Neural progenitor cell (in vitro differentiated cells): ENCODE measurements at regions not wholly inside any gene's neighbourhood (a gene's known extent, or its start where the extent isn't known, plus 50 kb on each side); places are given as distances from the start of the nearest gene placed in this dataset.

Experiments used
- DNase-seq: peaks from one replicate; pipeline ENCODE4 v3.0.0-alpha.2; 2016; ENCODE audit warnings: low spot score
- H2AFZ ChIP-seq: fragments of 200-600 bp; sonication (generic); replicated peaks from 2 replicates; pipeline ENCODE4 v1.6.1; 2016; ENCODE audit warnings: antibody characterized with exemption
- H3F3A ChIP-seq: fragments of 200-600 bp; sonication (generic); 2 replicates; pipeline ENCODE4 v1.6.1; 2016; ENCODE audit warnings: antibody characterized with exemption, low read depth
- H3K27ac ChIP-seq: fragments of 200-600 bp; sonication (generic); 2 replicates; pipeline ENCODE4 v1.5.1; 2016; ENCODE audit warnings: mild to moderate bottlenecking
- H3K27me3 ChIP-seq: fragments of 200-600 bp; sonication (generic); 2 replicates; pipeline ENCODE4 v1.6.1; 2016; ENCODE audit warnings: mild to moderate bottlenecking, moderate library complexity
- H3K36me3 ChIP-seq: fragments of 200-600 bp; sonication (generic); 2 replicates; pipeline ENCODE4 v1.5.1; 2016
- H3K4me1 ChIP-seq: fragments of 200-600 bp; sonication (generic); 2 replicates; pipeline ENCODE4 v1.6.1; 2016; ENCODE audit warnings: mixed run types
- H3K4me2 ChIP-seq: fragments of 200-600 bp; sonication (generic); 2 replicates; pipeline ENCODE4 v1.6.1; 2016
- H3K4me3 ChIP-seq: fragments of 200-600 bp; sonication (generic); 2 replicates; pipeline ENCODE4 v1.5.1; 2016
- H3K79me2 ChIP-seq: fragments of 200-600 bp; sonication (generic); 2 replicates; pipeline ENCODE4 v1.6.1; 2016; ENCODE audit warnings: low read depth
- H3K9ac ChIP-seq: fragments of 200-600 bp; sonication (generic); 2 replicates; pipeline ENCODE4 v1.6.1; 2016
- H3K9me3 ChIP-seq: fragments of 200-600 bp; sonication (generic); 2 replicates; pipeline ENCODE4 v1.5.1; 2016; ENCODE audit warnings: low read depth
- H4K20me1 ChIP-seq: fragments of 200-600 bp; sonication (generic); 2 replicates; pipeline ENCODE4 v1.6.1; 2016; ENCODE audit warnings: low read depth
- H3K27ac Mint-ChIP-seq: 3 replicates; pipeline ENCODE4 v1.8.0; 2021; ENCODE audit warnings: mixed read lengths
- H3K27me3 Mint-ChIP-seq: 2 replicates; pipeline ENCODE4 v1.8.0; 2022; ENCODE audit warnings: low read depth, mild to moderate bottlenecking, inconsistent platforms, moderate library complexity, mixed read lengths; ENCODE audit not compliant: insufficient read depth
- H3K36me3 Mint-ChIP-seq: 3 replicates; pipeline ENCODE4 v1.8.0; 2021; ENCODE audit warnings: mixed read lengths
- H3K4me1 Mint-ChIP-seq: 3 replicates; pipeline ENCODE4 v1.8.0; 2021; ENCODE audit warnings: mixed read lengths
- H3K4me3 Mint-ChIP-seq: 3 replicates; pipeline ENCODE4 v1.8.0; 2021; ENCODE audit warnings: mild to moderate bottlenecking, moderate library complexity, mixed read lengths
- H3K9me3 Mint-ChIP-seq: 3 replicates; pipeline ENCODE4 v1.8.0; 2020; ENCODE audit warnings: mixed read lengths
- CTCF ChIP-seq: fragments of 200-600 bp; sonication (generic); IDR thresholded peaks from 2 replicates; pipeline ENCODE4 v1.5.1; 2017; ENCODE audit warnings: antibody characterized with exemption, mild to moderate bottlenecking
- EZH2 ChIP-seq: fragments of 200-600 bp; sonication (generic); IDR thresholded peaks from 2 replicates; pipeline ENCODE4 v1.6.1; 2017; ENCODE audit warnings: antibody characterized with exemption, mild to moderate bottlenecking, moderate library complexity
- EZH2phosphoT487 ChIP-seq: fragments of 200-600 bp; sonication (generic); IDR thresholded peaks from 2 replicates; pipeline ENCODE4 v1.6.1; 2017; ENCODE audit warnings: antibody characterized with exemption

DNA sequence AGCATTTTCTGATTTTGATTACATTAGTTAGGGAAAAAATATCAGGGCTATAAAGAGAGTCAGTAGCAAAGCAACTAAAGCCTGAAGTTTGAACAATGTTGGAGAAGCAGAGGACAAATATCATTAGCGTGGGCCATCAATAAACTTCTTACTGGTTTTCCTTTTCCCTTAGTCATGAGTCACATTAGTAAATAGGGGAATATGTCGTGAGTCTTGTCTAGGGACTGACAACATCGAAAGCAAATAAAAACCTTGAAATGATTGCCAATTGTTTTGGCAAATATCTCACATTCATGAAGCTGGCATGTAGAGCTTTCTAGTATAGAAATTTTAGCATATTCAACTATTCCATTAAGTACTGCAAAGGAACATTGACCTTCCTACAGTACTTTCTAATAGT is 806.0 kb upstream of the SORCS1 start:
- Histone ChIP-seq H3F3A (no peaks in the 10 kb centered on the region), H4K20me1 (no peaks in the 10 kb centered on the region), H3K36me3 (no peaks in the 10 kb centered on the region), H3K4me1 (no peaks in the 10 kb centered on the region), H3K4me2 (no peak overlapping the region), H3K9me3 (no peaks in the 10 kb centered on the region), H3K27ac (no peak overlapping the region), H3K9ac (no peak overlapping the region), H3K27me3 (no peaks in the 10 kb centered on the region), H3K79me2 (no peaks in the 10 kb centered on the region), H2AFZ (no peak overlapping the region), H3K4me3 (no peak overlapping the region)
- H3K36me3 Mint-ChIP-seq: no peaks in the 10 kb centered on the region
- no peak for DNase-seq
- H3K4me1 Mint-ChIP-seq: no peaks in the 10 kb centered on the region
- no peak overlapping the region for H3K27ac Mint-ChIP-seq
- peaks cover 2% of the 10 kb centered on the region for H3K27me3 Mint-ChIP-seq
- TF ChIP-seq CTCF (no peak), EZH2 (no peak), EZH2phosphoT487 (no peak)
- no peak overlapping the region for H3K4me3 Mint-ChIP-seq
- H3K9me3 Mint-ChIP-seq: no peaks in the 10 kb centered on the region

- no peak overlapping the region for H3K27ac ChIP-seq
- H3K9me3 ChIP-seq: no peaks in the 10 kb centered on the region
- no peak overlapping the region for H3K4me3 Mint-ChIP-seq
- no peaks in the 10 kb centered on the region for H3K4me1 Mint-ChIP-seq
- H3K27me3 Mint-ChIP-seq: peaks cover 2% of the 10 kb centered on the region
- no peaks in the 10 kb centered on the region for H4K20me1 ChIP-seq
- no peaks in the 10 kb centered on the region for H3K79me2 ChIP-seq
- DNase-seq: no peak
- H3K9ac ChIP-seq: no peak overlapping the region
- H3K4me2 ChIP-seq: no peak overlapping the region
- no peaks in the 10 kb centered on the region for H3F3A ChIP-seq
- no peak overlapping the region for H2AFZ ChIP-seq
- no peak for TF ChIP-seq EZH2
- no peak for TF ChIP-seq EZH2phosphoT487
- no peak for TF ChIP-seq CTCF
- H3K4me1 ChIP-seq: no peaks in the 10 kb centered on the region
- no peaks in the 10 kb centered on the region for H3K36me3 Mint-ChIP-seq
- no peak overlapping the region for H3K4me3 ChIP-seq
- no peaks in the 10 kb centered on the region for H3K27me3 ChIP-seq
- no peak overlapping the region for H3K27ac Mint-ChIP-seq
- H3K9me3 Mint-ChIP-seq: no peaks in the 10 kb centered on the region
- H3K36me3 ChIP-seq: no peaks in the 10 kb centered on the region
Observed at GRCh38 chr10:107969936-107970335, 805.4 kb upstream of the SORCS1 start.

- no peak overlapping the region for H3K27ac Mint-ChIP-seq
- no peaks in the 10 kb centered on the region for H3K27me3 Mint-ChIP-seq
- no peak overlapping the region for H3K9ac ChIP-seq
- no peaks in the 10 kb centered on the region for H4K20me1 ChIP-seq
- H3K79me2 ChIP-seq: no peaks in the 10 kb centered on the region
- H3K36me3 Mint-ChIP-seq: no peaks in the 10 kb centered on the region
- no peak overlapping the region for H3K27ac ChIP-seq
- no peak overlapping the region for H3K4me3 ChIP-seq
- no peak overlapping the region for H3K4me3 Mint-ChIP-seq
- no peak for TF ChIP-seq EZH2
- TF ChIP-seq EZH2phosphoT487: no peak
- no peak for TF ChIP-seq CTCF
- no peaks in the 10 kb centered on the region for H3K9me3 ChIP-seq
- H3K36me3 ChIP-seq: no peaks in the 10 kb centered on the region
- no peak for DNase-seq
- no peak overlapping the region for H2AFZ ChIP-seq
- no peaks in the 10 kb centered on the region for H3K27me3 ChIP-seq
- no peaks in the 10 kb centered on the region for H3K9me3 Mint-ChIP-seq
- no peaks in the 10 kb centered on the region for H3K4me1 Mint-ChIP-seq
- H3K4me2 ChIP-seq: no peak overlapping the region
- no peaks in the 10 kb centered on the region for H3F3A ChIP-seq
- no peaks in the 10 kb centered on the region for H3K4me1 ChIP-seq
Observed at GRCh38 chr10:107966826-107967225, 802.3 kb upstream of the SORCS1 start.
